NCI-H2196 (cell line): ENCODE measurements at regions not wholly inside any gene's neighbourhood (a gene's known extent, or its start where the extent isn't known, plus 50 kb on each side); places are given as distances from the start of the nearest gene placed in this dataset.
"Not testable (repeated sequence)": the region's sequence is repeated elsewhere in the genome, so short reads cannot be mapped to it uniquely, and the experiment has no call there.

Experiments
- DNase-seq: peaks from one replicate; lab custom pipeline; 2025; ENCODE audit not compliant: unreplicated experiment; lab: John Stamatoyannopoulos, UW

- DNase-seq: no peak
These were observed 278.5 kb downstream of the NOVA1 start for GRCh38 chr14:26319139-26319864.

DNA sequence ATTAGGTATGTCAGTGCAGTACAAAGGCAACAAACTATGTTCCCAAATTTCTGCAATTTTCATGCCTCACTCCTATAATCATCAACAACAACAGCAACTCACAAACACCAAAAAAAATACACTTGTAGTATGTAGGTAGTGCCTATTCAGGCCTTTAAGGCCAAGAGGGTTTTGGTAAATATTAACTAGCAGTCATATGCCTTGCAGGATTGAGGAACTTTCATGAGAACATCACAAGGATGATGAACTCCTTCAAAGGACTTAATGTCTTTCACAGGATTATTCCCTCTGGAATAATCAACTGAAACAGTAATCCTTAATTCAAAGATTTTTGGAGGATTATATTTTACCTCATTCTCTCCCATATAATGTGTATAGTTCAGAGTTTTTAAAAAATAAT is 293.8 kb downstream of the NOVA1 start:
- no peak for DNase-seq

GRCh38 chr14:26293909-26294308 is 303.9 kb downstream of the NOVA1 start:
- DNase-seq: no peak

DNA sequence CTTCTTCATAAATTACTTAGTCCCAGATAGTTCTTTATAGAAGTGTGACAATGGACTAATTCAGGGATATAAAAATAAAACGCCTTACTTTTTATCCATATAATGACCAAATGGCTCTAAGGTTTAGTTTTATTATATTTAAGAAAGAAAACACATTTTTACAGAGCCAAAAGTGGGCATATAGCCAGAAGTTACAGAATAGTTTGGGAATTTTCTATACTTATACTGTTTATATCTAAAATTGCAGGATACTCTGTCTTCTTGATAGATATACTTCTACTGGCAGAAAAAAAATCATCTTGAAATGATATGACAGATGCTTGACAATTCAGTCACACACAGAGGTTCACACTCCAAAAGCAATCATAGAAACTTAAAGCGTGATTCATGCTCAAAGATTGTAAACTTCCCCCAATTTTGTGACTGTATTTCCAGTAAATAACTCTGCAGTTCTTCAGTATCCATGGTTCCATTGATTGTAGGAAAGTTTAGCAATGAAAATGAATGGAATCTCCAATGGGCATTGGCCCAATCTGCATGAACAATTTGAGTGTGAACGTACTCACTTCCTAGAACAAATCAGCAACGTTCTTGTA is 307.8 kb downstream of the NOVA1 start:
- no peak for DNase-seq

- no peak for DNase-seq
These were observed 311.0 kb downstream of the NOVA1 start for GRCh38 chr14:26286913-26287205.

DNA sequence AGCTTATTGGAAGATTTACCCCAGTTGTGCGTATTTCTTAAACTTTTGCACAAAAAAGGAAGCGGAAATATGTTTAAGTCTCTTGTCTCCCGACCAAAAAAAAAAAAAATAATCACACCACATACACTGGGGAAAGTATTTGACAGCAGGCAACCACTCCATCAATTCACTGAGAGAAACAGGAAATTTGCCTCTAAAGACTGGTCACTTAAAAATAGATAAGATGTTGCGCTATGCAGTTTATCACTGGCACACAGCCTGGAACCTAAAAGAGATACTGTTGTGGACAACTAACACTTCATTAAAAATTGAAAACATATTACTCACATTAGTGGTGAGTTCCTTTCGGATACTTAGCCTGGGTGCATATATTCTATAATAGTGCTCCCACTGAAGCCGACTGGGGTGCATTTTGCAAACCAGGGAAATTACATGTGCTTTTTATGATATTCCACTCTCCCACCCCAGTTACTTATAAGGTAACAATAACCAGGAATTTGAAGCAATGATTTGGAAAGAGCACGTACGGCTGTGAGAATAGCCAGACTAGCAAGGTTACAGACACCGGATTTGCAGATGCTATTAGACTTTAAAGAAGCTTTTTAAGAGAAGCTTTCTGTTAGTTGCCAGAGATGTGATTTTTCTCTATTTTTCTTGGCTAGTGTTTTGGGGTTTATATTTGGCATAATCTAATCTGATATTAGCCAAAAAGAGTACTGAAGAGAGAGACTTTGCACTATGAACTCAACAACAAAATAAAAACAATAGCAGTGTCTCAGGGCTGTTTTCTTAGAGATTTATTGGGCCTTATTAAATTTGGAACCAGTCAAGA is 311.5 kb downstream of the NOVA1 start:
- DNase-seq: no peak

GRCh38 chr14:26282578-26282977 is 315.3 kb downstream of the NOVA1 start:
- DNase-seq: no peak

DNA sequence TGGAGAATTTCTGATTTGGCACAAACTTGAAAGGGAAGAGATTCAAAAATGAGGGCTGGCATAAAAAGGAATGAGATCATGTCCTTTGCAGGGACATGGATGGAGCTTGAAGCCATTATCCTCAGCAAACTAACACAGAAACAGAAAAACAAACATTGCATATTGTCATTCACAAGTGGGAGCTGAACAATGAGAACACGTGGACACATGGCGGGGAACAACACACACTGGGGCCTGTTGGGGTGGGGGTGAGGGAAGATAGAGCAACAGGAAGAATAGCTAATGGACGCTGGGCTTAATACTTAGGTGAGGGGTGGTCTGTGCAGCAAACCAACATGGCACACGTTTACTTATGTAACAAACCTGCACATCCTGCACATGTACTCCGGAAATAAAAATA is 315.8 kb downstream of the NOVA1 start:
- DNase-seq: not testable (repeated sequence)

DNA sequence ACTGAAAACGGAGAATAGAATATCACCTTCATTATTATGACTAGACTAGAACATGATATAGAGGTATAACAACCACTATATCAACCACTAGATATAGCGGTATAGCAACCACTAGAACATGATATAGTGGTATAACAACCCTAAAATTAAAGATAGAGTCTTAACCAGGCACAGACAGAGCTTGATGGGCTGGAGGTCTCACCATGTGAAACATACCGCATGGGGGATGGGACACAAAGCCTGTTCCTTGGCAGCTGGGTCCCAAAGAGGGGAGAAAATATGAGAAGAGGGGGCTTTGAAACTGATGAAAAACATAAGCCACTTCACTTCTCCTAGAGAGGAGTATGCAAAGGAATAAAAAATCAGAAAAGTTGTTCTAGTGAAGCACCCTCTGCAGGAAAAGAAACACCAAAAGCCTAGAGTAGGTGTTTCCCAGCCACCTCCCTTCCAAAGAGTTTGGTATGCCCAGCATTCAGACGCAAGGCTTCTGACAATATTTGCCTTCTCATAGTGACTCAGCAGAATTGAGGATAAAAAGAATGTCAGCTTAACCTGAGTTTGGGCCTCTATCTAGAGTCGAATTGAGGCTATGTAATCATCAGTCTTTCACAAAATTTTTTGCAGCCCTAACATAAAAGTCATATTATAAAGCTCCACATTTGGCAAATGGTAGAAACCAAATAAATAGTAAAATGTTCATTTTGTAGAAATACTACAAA is 316.4 kb downstream of the NOVA1 start:
- peak; percentile 8 for DNase-seq

- DNase-seq: no peak
These were observed 321.1 kb downstream of the NOVA1 start for GRCh38 chr14:26276757-26277156.

GRCh38 chr14:26265170-26265685 is 332.6 kb downstream of the NOVA1 start:
- no peak for DNase-seq

- no peak for DNase-seq
These were observed 336.3 kb downstream of the NOVA1 start for GRCh38 chr14:26261368-26262122.

GRCh38 chr14:26255213-26255612 is 342.6 kb downstream of the NOVA1 start:
- no peak for DNase-seq

- DNase-seq: no peak
These were observed 345.7 kb downstream of the NOVA1 start for GRCh38 chr14:26252176-26252575.

DNA sequence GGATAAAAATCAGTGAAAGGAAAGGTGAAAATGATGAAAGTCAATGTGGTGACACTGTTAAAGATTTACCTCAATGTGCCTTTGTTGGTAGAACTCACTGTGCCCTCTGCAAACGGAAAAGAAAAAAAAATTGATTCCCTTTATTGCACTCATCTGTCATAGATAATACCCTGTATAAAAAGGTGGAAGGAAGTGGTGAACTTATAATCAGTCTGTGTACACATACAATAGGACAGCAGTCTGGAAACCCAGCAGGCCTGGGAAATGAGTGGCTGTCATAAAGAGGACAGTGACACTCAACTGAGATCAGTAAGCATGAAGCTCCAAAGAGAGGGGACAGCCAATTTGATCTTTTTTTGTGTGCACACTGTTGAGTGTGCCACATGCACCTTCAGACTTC is 364.7 kb downstream of the NOVA1 start:
- no peak for DNase-seq

GRCh38 chr14:26218861-26219260 is 379.0 kb downstream of the NOVA1 start:
- no peak for DNase-seq

- no peak for DNase-seq
These were observed 380.1 kb downstream of the NOVA1 start for GRCh38 chr14:26217778-26218177.

DNA sequence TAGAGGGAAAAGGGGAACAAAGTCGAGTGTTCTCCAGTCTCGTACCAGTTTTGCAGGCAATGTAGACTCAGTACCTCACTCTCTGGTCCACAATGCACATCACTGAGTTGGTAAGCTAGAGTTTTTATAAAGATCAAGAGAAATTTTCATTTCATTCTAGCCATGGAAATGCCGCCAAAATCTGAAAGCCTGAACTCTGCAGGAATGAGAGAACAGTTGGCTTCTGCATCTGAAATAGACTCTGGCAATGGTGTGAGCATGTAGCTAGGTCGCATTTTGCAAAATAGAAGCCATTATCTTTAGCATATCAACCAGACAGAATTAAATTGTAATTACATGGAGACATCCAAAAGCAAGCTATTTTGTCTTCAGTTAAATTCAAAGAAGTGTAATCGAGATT is 381.0 kb downstream of the NOVA1 start:
- no peak for DNase-seq

- no peak for DNase-seq
These were observed 383.8 kb downstream of the NOVA1 start for GRCh38 chr14:26213846-26214575.

- no peak for DNase-seq
These were observed 388.1 kb downstream of the NOVA1 start for GRCh38 chr14:26209699-26210098.
